HG03342 (cell line): ENCODE measurements at regions not wholly inside any gene's neighbourhood (a gene's known extent, or its start where the extent isn't known, plus 50 kb on each side); places are given as distances from the start of the nearest gene placed in this dataset.

Source experiments
- ATAC-seq: cut with Tn5 transposase; IDR thresholded peaks from one replicate; pipeline ENCODE4 v1.9.1; 2021; ENCODE audit warnings: mild to moderate bottlenecking, moderate library complexity; ENCODE audit not compliant: unreplicated experiment

DNA sequence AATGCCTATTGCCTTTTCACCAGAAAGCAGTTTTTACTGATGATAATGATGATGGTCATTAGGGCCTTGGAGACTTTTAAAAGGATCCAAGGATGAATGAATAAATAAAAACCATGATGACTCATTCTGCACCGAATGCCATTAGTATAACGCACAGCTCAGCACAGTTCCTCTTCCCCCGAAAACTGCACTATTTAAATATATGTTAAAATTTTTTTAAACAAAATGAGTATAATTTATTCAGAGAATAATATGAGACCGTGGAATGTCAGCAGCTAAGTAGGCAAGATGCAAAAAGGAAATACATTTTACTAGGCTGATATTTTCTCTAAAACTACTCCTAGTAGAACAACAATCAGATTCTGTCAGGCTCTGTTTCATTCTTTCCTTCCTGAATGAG is 83.4 kb upstream of the NANOGP8 start:
- ATAC-seq, result no peak

- ATAC-seq, result no peak
Observed at GRCh38 chr15:35167675-35168074, 82.6 kb upstream of the NANOGP8 start.

DNA sequence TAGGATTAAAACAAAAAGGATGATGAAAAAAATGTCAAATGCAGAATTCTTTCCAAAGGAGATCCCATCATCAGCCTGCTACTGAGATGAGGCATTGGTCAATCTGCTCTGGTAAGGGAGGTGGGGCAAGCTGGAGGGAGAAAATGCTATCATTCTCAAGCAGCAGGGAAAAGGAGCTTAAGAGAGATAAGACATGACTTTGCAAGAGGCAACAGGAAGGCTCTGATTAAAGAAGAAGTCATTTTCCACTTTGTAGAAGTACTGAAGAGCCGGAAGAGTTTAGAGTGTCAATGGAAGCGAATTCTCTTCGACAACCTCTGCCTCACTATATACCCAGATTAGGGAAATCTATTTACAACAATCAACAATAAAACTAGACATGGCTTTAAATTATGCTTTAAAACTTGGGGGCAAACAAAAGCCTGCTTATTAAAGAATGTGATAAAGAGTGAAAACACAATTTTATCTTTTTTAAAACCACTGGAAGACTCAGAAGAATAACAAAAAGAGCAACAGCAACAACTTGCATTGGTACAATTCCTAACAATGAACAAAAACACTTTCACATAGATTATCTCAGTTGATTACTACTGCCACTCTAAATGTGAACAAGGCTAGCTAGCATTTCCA is 81.8 kb upstream of the NANOGP8 start:
- ATAC-seq, result no peak

GRCh38 chr15:35161694-35162093 is 76.6 kb upstream of the NANOGP8 start:
- no peak for ATAC-seq

DNA sequence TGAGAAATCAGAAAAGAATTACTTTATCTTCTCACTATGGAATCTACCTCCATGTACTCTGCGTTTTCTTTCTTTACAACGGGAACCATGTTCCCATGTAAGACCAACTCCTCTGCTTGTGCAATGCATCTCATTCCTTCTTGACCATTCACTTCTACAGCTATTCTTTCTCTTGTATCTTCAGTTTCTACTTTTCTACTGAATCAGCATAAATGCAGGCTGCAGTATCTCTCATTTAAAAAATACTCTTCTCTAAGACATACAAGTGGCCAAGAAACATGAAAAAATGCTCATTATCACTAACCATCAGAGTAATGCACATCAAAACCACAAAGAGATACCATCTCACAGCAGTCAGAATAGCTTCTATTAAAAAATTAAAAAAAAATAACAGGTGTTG is 74.1 kb upstream of the NANOGP8 start:
- ATAC-seq, result no peak

- no peak for ATAC-seq
Observed at GRCh38 chr15:35151782-35152181, 66.7 kb upstream of the NANOGP8 start.

- ATAC-seq, result no peak
Observed at GRCh38 chr15:35151381-35151780, 66.3 kb upstream of the NANOGP8 start.

- ATAC-seq, result no peak
Observed at GRCh38 chr15:35150361-35150760, 65.3 kb upstream of the NANOGP8 start.

DNA sequence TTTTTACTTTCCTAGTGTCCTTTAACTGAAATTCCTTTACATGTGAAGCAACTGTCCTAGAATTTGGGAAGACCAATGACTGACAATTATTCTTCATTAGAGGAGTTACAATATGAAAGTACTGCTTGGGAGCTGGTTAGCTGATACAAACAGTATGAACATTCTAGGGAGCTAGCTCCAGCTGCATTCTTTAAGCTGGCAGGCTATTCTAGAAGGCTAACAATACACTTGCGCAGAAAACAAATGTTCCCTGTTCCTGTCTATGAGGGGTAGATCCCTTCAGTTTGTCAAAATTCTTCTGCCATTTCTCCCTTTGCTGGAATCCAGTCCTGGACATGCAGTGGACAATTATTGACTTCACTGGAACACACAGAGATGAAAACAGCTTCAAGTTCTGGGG is 60.2 kb upstream of the NANOGP8 start:
- ATAC-seq, result no peak

DNA sequence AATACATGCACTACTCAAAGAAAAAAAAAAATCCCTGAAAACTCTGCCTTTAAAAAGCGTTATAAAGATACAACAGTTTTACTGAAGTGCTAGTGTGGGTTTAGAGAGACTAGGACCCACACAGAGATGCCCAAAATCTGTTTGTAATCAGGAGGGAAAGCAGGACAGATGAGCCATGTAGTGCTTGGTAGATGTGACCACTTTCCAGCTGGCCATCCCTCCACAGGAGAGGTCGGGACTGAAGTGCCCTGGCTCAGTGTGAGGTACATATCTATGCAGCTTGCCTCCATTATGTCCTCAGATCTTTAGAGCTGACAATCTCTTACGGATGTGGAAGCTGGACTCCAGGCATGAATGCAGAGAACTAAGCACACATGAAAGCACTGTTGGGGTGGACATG is 57.5 kb upstream of the NANOGP8 start:
- no peak for ATAC-seq

- no peak for ATAC-seq
Observed at GRCh38 chr15:35141743-35142471, 56.8 kb upstream of the NANOGP8 start.

DNA sequence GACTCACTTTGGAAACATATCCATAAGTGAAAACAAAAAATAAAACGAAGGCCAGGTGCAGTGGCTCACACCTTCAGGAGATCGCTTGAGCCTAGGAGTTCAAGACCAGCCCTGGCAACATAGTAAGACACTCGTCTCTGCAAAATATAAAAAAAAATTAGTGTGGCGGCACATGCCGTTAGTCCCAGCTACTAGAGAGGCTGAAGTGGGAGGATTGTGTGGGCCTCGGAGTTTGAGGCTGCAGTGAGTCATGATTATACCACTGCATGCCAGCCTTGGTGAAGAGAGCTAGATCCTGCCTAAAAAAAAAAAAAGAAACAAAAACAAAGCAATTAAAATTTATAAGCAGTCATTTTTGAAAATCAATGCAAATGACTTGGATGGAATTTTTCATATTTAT is 54.7 kb upstream of the NANOGP8 start:
- ATAC-seq, result no peak

DNA sequence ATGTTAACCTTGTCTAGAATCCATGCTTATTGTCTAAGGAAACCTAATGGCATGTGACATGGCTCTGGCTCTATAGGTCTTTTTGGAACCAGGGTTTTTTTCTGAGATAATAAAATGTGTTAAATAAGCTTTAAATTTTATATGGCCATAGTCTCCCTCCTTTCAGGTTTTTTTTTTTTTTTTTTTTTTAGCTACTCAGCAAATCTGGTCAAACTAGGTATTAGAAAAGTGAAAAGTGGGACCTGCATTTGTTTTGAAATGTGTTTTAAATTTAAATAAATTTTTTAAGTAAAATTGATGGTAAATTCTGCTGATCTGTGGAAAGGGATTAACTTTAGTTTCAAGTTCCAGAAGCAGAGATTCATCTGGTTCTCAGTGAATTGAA is 52.1 kb upstream of the NANOGP8 start:
- no peak for ATAC-seq

- peak; percentile 98 for ATAC-seq
Observed at GRCh38 chr15:35136321-35137189, 51.5 kb upstream of the NANOGP8 start.
